K562 (cell line): ENCODE measurements at regions not wholly inside any gene's neighbourhood (a gene's known extent, or its start where the extent isn't known, plus 50 kb on each side); places are given as distances from the start of the nearest gene placed in this dataset.

Experiments used
- ATAC-seq: fragments of 200-7000 bp; cut with Tn5 transposase; 3 replicates; pipeline ENCODE4 v1.9.1; 2020; ENCODE audit warnings: moderate library complexity
- BruUV-seq: library from RNA; stranded (reverse); fragments of 400-500 nt; replicated peaks from 2 replicates; lab custom pipeline; 2021; lab: Mats Ljungman, UMichigan
- CTCF ChIA-PET: fragments of 300-600 bp; formaldehyde crosslinking; extraction: SDS; loops from one replicate; lab custom pipeline; 2021; ENCODE audit warnings: low intra/inter-chr PET ratio; lab: Yijun Ruan, JAX
- POLR2A ChIA-PET: fragments of 300-600, 350-650 bp; sonication (Branson Sonifier 250); formaldehyde crosslinking; extraction: SDS; loops from one replicate; lab custom pipeline; 2021; ENCODE audit warnings: antibody characterized with exemption, inconsistent platforms; lab: Yijun Ruan, JAX
- DNase-seq, 4 experiments: peaks; one replicate each; pipeline versions ENCODE4 v3.0.0 to v3.0.0-alpha.2; 2011 to 2018; ENCODE audit warnings: low spot score in 3 of 4, mixed read lengths in 3 of 4; ENCODE audit errors: extremely low read depth in 1 of 4
- FAIRE-seq: peaks from 2 replicates; lab custom pipeline; 2011; peaks lifted over from hg19 to GRCh38; lab: Jason Lieb, UNC
- H2AFZ ChIP-seq: 2 replicates; pipeline ENCODE4 v1.6.0; 2011; ENCODE audit warnings: low read depth, low read length, control low read depth, inconsistent platforms
- H3K27ac ChIP-seq: fragments of 200-600 bp; 3 replicates; pipeline ENCODE4 v1.8.0; 2011; ENCODE audit warnings: low read depth, mild to moderate bottlenecking, control low read depth, inconsistent platforms, low read length, moderate library complexity, mixed read lengths; ENCODE audit errors: extremely low read depth
- H3K27me3 ChIP-seq, 2 experiments: fragments of 300-600 bp in 1 of 2; 2 replicates in 1 of 2; 3 replicates in 1 of 2; pipeline versions ENCODE4 v1.6.0 to v1.8.0; 2011; ENCODE audit warnings: inconsistent platforms in 2 of 2, low read length in 2 of 2, mild to moderate bottlenecking in 1 of 2, mixed read lengths in 1 of 2, moderate library complexity in 1 of 2; ENCODE audit not compliant: control insufficient read depth in 2 of 2, insufficient read depth in 2 of 2
- H3K36me3 ChIP-seq: fragments of 300-600 bp; 3 replicates; pipeline ENCODE4 v1.8.0; 2011; ENCODE audit warnings: mild to moderate bottlenecking, low read length, inconsistent platforms; ENCODE audit not compliant: control insufficient read depth, insufficient read depth
- H3K4me1 ChIP-seq, 2 experiments: fragments of 200-600 bp in 1 of 2; replicated peaks in 1 of 2; 2 replicates in 1 of 2; 3 replicates in 1 of 2; pipeline versions ENCODE4 v1.5.1 to v1.8.0; 2011; ENCODE audit warnings: inconsistent platforms in 2 of 2, low read length in 2 of 2, mild to moderate bottlenecking in 1 of 2, mixed read lengths in 1 of 2, moderate library complexity in 1 of 2; ENCODE audit not compliant: control insufficient read depth in 2 of 2, insufficient read depth in 2 of 2
- H3K4me2 ChIP-seq: 2 replicates; pipeline ENCODE4 v1.6.1; 2011; ENCODE audit warnings: low read length, control low read depth, inconsistent platforms, mixed read lengths; ENCODE audit not compliant: insufficient read depth
- H3K4me3 ChIP-seq: fragments of 200-600 bp; sonication (generic), shearing (Covaris generic); 2 replicates; pipeline ENCODE4 v1.5.1; 2016; ENCODE audit warnings: control low read depth, inconsistent platforms
- H3K79me2 ChIP-seq: fragments of 200-600 bp; 3 replicates; pipeline ENCODE4 v1.8.0; 2011; ENCODE audit warnings: low read length, inconsistent platforms; ENCODE audit not compliant: control insufficient read depth, insufficient read depth
- H3K9ac ChIP-seq, 2 experiments: 2 replicates each; pipeline versions ENCODE4 v1.6.0 to v1.6.1; 2011; ENCODE audit warnings: low read depth in 2 of 2, low read length in 2 of 2, control low read depth in 1 of 2, inconsistent platforms in 1 of 2, mild to moderate bottlenecking in 1 of 2, mixed read lengths in 1 of 2; ENCODE audit not compliant: insufficient read depth in 1 of 2
- H3K9me1 ChIP-seq: one replicate; pipeline ENCODE4 v1.6.0; 2011; ENCODE audit warnings: inconsistent platforms, mild to moderate bottlenecking, low read length, moderate library complexity; ENCODE audit not compliant: control insufficient read depth, insufficient read depth
- H3K9me3 ChIP-seq: replicated peaks from 2 replicates; pipeline ENCODE4 v1.5.1; 2011; ENCODE audit warnings: low read depth, low read length, inconsistent platforms; ENCODE audit not compliant: control insufficient read depth, insufficient read depth
- H4K20me1 ChIP-seq: replicated peaks from 2 replicates; pipeline ENCODE4 v1.6.1; 2011; ENCODE audit warnings: low read length, inconsistent platforms, mixed read lengths; ENCODE audit not compliant: control insufficient read depth, insufficient read depth
- EP300 ChIP-seq: IDR thresholded peaks from 2 replicates; pipeline ENCODE4 v1.6.1; 2012; ENCODE audit warnings: low read length, improper control_type of control experiment
- FOXA1 ChIP-seq: fragments of 450-650 bp; IDR thresholded peaks from 2 replicates; pipeline ENCODE4 v1.6.1; 2016; ENCODE audit warnings: mild to moderate bottlenecking, borderline replicate concordance
- GABPB1 ChIP-seq: sonication (generic); formaldehyde crosslinking; IDR thresholded peaks from 2 replicates; pipeline ENCODE4 v1.8.0; 2022; ENCODE audit warnings: mild to moderate bottlenecking, missing genetic modification reagents
- GTF2E2 ChIP-seq: fragments of 200-800 bp; sonication (Bioruptor generic); IDR thresholded peaks from 2 replicates; pipeline ENCODE4 v1.6.1; 2016; ENCODE audit warnings: missing genetic modification characterization, missing compliant biosample characterization
- JUNB ChIP-seq: fragments of 450-650 bp; formaldehyde crosslinking; conservative IDR thresholded peaks from 2 replicates; pipeline ENCODE4 v1.4.0; 2020; ENCODE audit warnings: mild to moderate bottlenecking
- MYC ChIP-seq, 2 experiments: fragments of 250-450 bp in 1 of 2; sonication (Bioruptor Pico) in 1 of 2; IDR thresholded peaks; 2 replicates each; pipeline versions ENCODE4 v1.5.1 to v1.6.1; 2012 to 2021; ENCODE audit warnings: low read depth in 2 of 2, borderline replicate concordance in 1 of 2, improper control_type of control experiment in 1 of 2, low read length in 1 of 2, mild to moderate bottlenecking in 1 of 2, moderate library complexity in 1 of 2
- PHF8 ChIP-seq: fragments of 200-600 bp; sonication (generic); IDR thresholded peaks from 2 replicates; pipeline ENCODE4 v1.6.1; 2012; ENCODE audit warnings: mixed run types, mild to moderate bottlenecking, inconsistent platforms, low read length, moderate library complexity, borderline replicate concordance
- PTTG1 ChIP-seq: fragments of 450-650 bp; IDR thresholded peaks from 2 replicates; pipeline ENCODE4 v1.6.1; 2016; ENCODE audit warnings: low read depth, mild to moderate bottlenecking, missing genetic modification characterization, missing compliant biosample characterization
- RBM39 ChIP-seq: fragments of 200-400 bp; formaldehyde crosslinking; optimal IDR thresholded peaks from 2 replicates; pipeline ENCODE3; 2018; ENCODE audit warnings: low read depth, low read length
- SAP30 ChIP-seq: fragments of 200-600 bp; sonication (generic); IDR thresholded peaks from 2 replicates; pipeline ENCODE4 v1.6.1; 2012; ENCODE audit warnings: borderline replicate concordance, low read depth, mild to moderate bottlenecking, moderate library complexity, low read length, control low read depth, inconsistent platforms; ENCODE audit not compliant: insufficient read depth, poor library complexity, severe bottlenecking
- TFAM ChIP-seq: fragments of 250-450 bp; sonication (Bioruptor Pico); conservative IDR thresholded peaks from 2 replicates; pipeline ENCODE4 v1.5.0; 2021; ENCODE audit warnings: mild to moderate bottlenecking, moderate library complexity
- THRA ChIP-seq: fragments of 450-650 bp; IDR thresholded peaks from 2 replicates; pipeline ENCODE4 v1.6.1; 2017; ENCODE audit warnings: mild to moderate bottlenecking, moderate library complexity
- ZBTB5 ChIP-seq: fragments of 450-650 bp; IDR thresholded peaks from 2 replicates; pipeline ENCODE4 v1.6.1; 2017; ENCODE audit warnings: antibody characterized with exemption
- ZNF274 ChIP-seq: IDR thresholded peaks from 2 replicates; pipeline ENCODE4 v1.6.1; 2011; ENCODE audit warnings: low read depth, mild to moderate bottlenecking, low read length, moderate library complexity, borderline replicate concordance
- ZNF699 ChIP-seq: fragments of 250-450 bp; sonication (Bioruptor Pico); IDR thresholded peaks from 2 replicates; pipeline ENCODE4 v1.8.0; 2021; ENCODE audit warnings: mild to moderate bottlenecking, moderate library complexity; ENCODE audit not compliant: insufficient replicate concordance
- ZNF764 ChIP-seq: fragments of 250-450 bp; sonication (Bioruptor Pico); IDR thresholded peaks from 2 replicates; pipeline ENCODE4 v1.4.0; 2020; ENCODE audit warnings: low read depth, mild to moderate bottlenecking, moderate library complexity
- ZZZ3 ChIP-seq: fragments of 450-650 bp; IDR thresholded peaks from 2 replicates; pipeline ENCODE4 v1.6.1; 2016; ENCODE audit warnings: antibody characterized with exemption, mild to moderate bottlenecking, moderate library complexity
- WGBS: fragments of 100-300 bp; shearing (Covaris generic); methylation state at CpG from one replicate; pipeline ENCODE4 v1.1.6; 2016; ENCODE audit warnings: low coverage, mixed read lengths; ENCODE audit not compliant: insufficient coverage; ENCODE audit errors: missing lambda C conversion rate; 5-methylcytosine and 5-hydroxymethylcytosine counted together
- in situ Hi-C: fragments of 300-500 bp; cut with MboI; formaldehyde crosslinking; loops from 4 replicates; pipeline ENCODE4 v1.15.0; 2018; ENCODE audit warnings: inconsistent platforms, mixed read lengths
- intact Hi-C: fragments of 100-400 bp; cut with micrococcal nuclease; formaldehyde crosslinking; loops from 2 replicates; pipeline ENCODE4 v1.14.2; 2022

GRCh38 chr18:78906066-78906465 lies 73.6 kb upstream of the SALL3 start:
- no TSS peak for BruUV-seq
- CTCF ChIA-PET: no interaction called here
- intact Hi-C loops: no loop called here
- FAIRE-seq (no peak), DNase-seq (no peak), ATAC-seq (no peak)
- Histone ChIP-seq H3K9me1 (no peaks in the 10 kb centered on the region), H2AFZ (no peak overlapping the region), H3K4me1 (no peaks in the 10 kb centered on the region), H3K36me3 (no peaks in the 10 kb centered on the region), H3K4me2 (no peak overlapping the region), H3K79me2 (no peaks in the 10 kb centered on the region), H3K9ac (no peak overlapping the region), H3K27me3 (peaks cover 3 to 40% of the 10 kb centered on the region in 2 experiments; a peak in 3 of 5 replicates), H3K9me3 (no peaks in the 10 kb centered on the region), H4K20me1 (no peaks in the 10 kb centered on the region), H3K4me3 (no peak overlapping the region), H3K27ac (no peak overlapping the region)
- in situ Hi-C loops: no loop called here
- 0% methylated on average over 10 of the region's 16 CpGs for WGBS
- POLR2A ChIA-PET: no interaction called here
- TF ChIP-seq TFAM (CRISPR knock-in tag): no peak
- no peak for TF ChIP-seq MYC (IDR thresholded peaks at IDR 0.05; ENCODE audit: low read depth, low read length)
- TF ChIP-seq MYC (CRISPR knock-in tag; IDR thresholded peaks at IDR 0.05; ENCODE audit: borderline replicate concordance, low read depth): no peak
- no peak for TF ChIP-seq ZNF764
- TF ChIP-seq SAP30: no peak
- TF ChIP-seq ZNF274: no peak
- TF ChIP-seq JUNB (CRISPR knock-in tag): no peak
- no peak for TF ChIP-seq PHF8
- no peak for TF ChIP-seq ZNF699
- no peak for TF ChIP-seq ZZZ3
- no peak for TF ChIP-seq ZBTB5
- TF ChIP-seq PTTG1 (tag): no peak
- TF ChIP-seq THRA: no peak
- no peak for TF ChIP-seq GABPB1
- no peak for TF ChIP-seq GTF2E2 (tag)
- TF ChIP-seq RBM39: no peak
- TF ChIP-seq EP300: no peak
- TF ChIP-seq FOXA1: no peak
